ENCODE measurements at regions not wholly inside any gene's neighbourhood (a gene's known extent, or its start where the extent isn't known, plus 50 kb on each side); places are given as distances from the start of the nearest gene placed in this dataset.

DNA sequence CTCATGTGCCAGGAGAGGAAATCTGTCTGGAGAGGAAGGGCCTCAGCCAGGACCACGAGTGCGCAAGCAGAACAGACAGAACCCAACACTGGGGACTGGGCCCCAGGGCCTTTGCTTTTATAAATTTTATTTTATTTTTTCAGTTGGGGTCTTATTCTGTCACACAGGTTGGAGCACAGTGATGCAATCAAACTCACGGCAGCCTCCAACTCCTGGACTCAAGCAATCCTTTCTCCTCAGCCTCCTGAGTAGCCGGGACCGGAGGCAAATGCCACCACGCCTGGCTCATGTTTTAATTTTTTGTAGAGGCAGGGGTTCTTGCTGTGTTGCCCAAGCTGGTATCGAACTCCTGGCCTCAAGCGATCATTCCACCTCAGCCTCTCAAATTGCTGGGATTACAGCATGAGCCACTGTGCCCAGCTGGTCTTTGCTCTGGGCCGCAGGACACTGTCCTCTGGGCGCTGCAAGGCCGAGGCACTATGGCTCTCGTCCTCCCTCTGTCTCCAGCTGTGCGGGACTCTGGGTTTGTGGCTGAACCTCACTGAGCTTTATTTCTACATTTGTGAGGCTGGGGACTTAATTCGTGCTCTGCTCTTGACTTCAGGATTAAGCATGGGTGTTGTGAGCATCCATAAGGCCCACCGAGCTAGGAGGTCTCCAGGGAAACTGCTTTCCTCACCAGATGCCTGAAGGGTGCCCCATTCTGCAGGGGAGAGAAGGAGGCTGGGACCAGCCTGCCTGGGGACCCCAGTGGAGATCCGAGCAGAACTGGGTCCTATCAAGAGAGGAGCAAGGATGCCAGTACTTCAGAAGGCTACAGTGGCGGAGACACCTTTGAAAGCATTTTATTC lies 144.2 kb upstream of the VSTM2B start:
- POLR2A ChIA-PET (ENCODE audit: low non-redundant PET): no interaction called here
- Histone ChIP-seq H3K4me1 (ENCODE audit: insufficient read depth, low read length, poor library complexity, severe bottlenecking) (no peaks in the 10 kb centered on the region), H3K36me3 (ENCODE audit: insufficient read depth, low read length, poor library complexity, severe bottlenecking) (no peaks in the 10 kb centered on the region), H3K27me3 (replicated peaks; ENCODE audit: insufficient read depth, low read depth, low read length, poor library complexity) (no peaks in the 10 kb centered on the region), H3K4me3 (ENCODE audit: low read depth, low read length, poor library complexity, severe bottlenecking) (no peak overlapping the region), H3K27ac (ENCODE audit: low read depth, low read length, poor library complexity, severe bottlenecking) (no peak overlapping the region), H3K9me3 (ENCODE audit: low read depth, low read length, poor library complexity, severe bottlenecking) (no peaks in the 10 kb centered on the region)
- BruUV-seq (replicated peaks): no TSS peak
- TF ChIP-seq EZH2 (IDR thresholded peaks at IDR 0.05; ENCODE audit: borderline replicate concordance, low read depth, low read length, poor library complexity, severe bottlenecking) (no peak), CTCF (conservative IDR thresholded peaks at IDR 0.05; ENCODE audit: low read depth, low read length) (no peak)
- intact Hi-C loops (cut with micrococcal nuclease; ENCODE audit: unreplicated experiment): no loop called here
- no peak for DNase-seq (ENCODE audit: low spot score)
- CTCF ChIA-PET: no interaction called here

DNA sequence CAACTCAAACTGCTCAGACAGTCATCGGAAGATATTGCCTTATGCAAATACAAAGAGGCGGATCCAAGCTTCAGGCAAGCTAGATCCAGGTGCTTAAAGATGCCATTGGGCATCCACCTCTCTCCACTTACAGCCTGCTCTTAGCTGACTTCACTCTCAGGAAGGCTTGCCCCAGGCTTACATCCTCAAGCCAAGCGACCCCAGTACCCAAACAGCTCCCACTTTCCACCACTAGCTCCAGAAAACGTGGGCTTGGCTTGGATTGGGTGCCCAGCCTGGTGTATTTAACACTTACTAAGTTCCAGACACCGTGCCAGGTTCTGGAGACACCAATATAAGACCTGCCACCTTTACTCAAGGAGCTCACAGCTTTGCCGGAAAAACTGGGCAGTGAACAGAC lies 142.1 kb upstream of the VSTM2B start:
- no TSS peak for BruUV-seq (replicated peaks)
- Histone ChIP-seq H3K4me3 (ENCODE audit: low read depth, low read length, poor library complexity, severe bottlenecking) (no peak overlapping the region), H3K27ac (ENCODE audit: low read depth, low read length, poor library complexity, severe bottlenecking) (no peak overlapping the region), H3K27me3 (replicated peaks; ENCODE audit: insufficient read depth, low read depth, low read length, poor library complexity) (no peaks in the 10 kb centered on the region), H3K36me3 (ENCODE audit: insufficient read depth, low read length, poor library complexity, severe bottlenecking) (no peaks in the 10 kb centered on the region), H3K9me3 (ENCODE audit: low read depth, low read length, poor library complexity, severe bottlenecking) (no peaks in the 10 kb centered on the region), H3K4me1 (ENCODE audit: insufficient read depth, low read length, poor library complexity, severe bottlenecking) (no peaks in the 10 kb centered on the region)
- ChIA-PET POLR2A (ENCODE audit: low non-redundant PET) (no interaction called here), CTCF (no interaction called here)
- TF ChIP-seq CTCF (conservative IDR thresholded peaks at IDR 0.05; ENCODE audit: low read depth, low read length) (no peak), EZH2 (IDR thresholded peaks at IDR 0.05; ENCODE audit: borderline replicate concordance, low read depth, low read length, poor library complexity, severe bottlenecking) (no peak)
- no peak for DNase-seq (ENCODE audit: low spot score)
- intact Hi-C loops (cut with micrococcal nuclease; ENCODE audit: unreplicated experiment): no loop called here

GRCh38 chr19:29384656-29385055 lies 141.1 kb upstream of the VSTM2B start:
- BruUV-seq (replicated peaks): no TSS peak
- ChIA-PET POLR2A (ENCODE audit: low non-redundant PET) (no interaction called here), CTCF (no interaction called here)
- Histone ChIP-seq H3K4me1 (ENCODE audit: insufficient read depth, low read length, poor library complexity, severe bottlenecking) (no peaks in the 10 kb centered on the region), H3K9me3 (ENCODE audit: low read depth, low read length, poor library complexity, severe bottlenecking) (peaks cover 4% of the 10 kb centered on the region), H3K27me3 (replicated peaks; ENCODE audit: insufficient read depth, low read depth, low read length, poor library complexity) (no peaks in the 10 kb centered on the region), H3K4me3 (ENCODE audit: low read depth, low read length, poor library complexity, severe bottlenecking) (no peak overlapping the region), H3K36me3 (ENCODE audit: insufficient read depth, low read length, poor library complexity, severe bottlenecking) (no peaks in the 10 kb centered on the region), H3K27ac (ENCODE audit: low read depth, low read length, poor library complexity, severe bottlenecking) (no peak overlapping the region)
- no peak for DNase-seq (ENCODE audit: low spot score)
- TF ChIP-seq CTCF (conservative IDR thresholded peaks at IDR 0.05; ENCODE audit: low read depth, low read length): no peak
- no peak for TF ChIP-seq EZH2 (IDR thresholded peaks at IDR 0.05; ENCODE audit: borderline replicate concordance, low read depth, low read length, poor library complexity, severe bottlenecking)
- intact Hi-C loops (cut with micrococcal nuclease; ENCODE audit: unreplicated experiment): no loop called here

Measured in A673 (cell line).